Esophagus squamous epithelium (tissue), 4 donors: ENCODE measurements at regions not wholly inside any gene's neighbourhood (a gene's known extent, or its start where the extent isn't known, plus 50 kb on each side); places are given as distances from the start of the nearest gene placed in this dataset.

Experiments used
- POLR2A ChIP-seq, 4 donors: fragments of 450-650 bp; IDR thresholded peaks; one replicate each; pipeline ENCODE4 v1.6.1; 2017; ENCODE audit warnings: antibody characterized with exemption in 4 of 4, mild to moderate bottlenecking in 4 of 4, moderate library complexity in 3 of 4
- TF ChIP-seq, protein P1 (sequence below), 6 experiments: fragments of 450-650 bp in 4 of 6; fragments of 200-600 bp in 2 of 6; sonication (generic) in 2 of 6; IDR thresholded peaks; one replicate each; pipeline ENCODE4 v1.5.1; 2016 to 2019; ENCODE audit warnings: antibody characterized with exemption in 6 of 6, mild to moderate bottlenecking in 4 of 6, moderate library complexity in 4 of 6

DNA sequence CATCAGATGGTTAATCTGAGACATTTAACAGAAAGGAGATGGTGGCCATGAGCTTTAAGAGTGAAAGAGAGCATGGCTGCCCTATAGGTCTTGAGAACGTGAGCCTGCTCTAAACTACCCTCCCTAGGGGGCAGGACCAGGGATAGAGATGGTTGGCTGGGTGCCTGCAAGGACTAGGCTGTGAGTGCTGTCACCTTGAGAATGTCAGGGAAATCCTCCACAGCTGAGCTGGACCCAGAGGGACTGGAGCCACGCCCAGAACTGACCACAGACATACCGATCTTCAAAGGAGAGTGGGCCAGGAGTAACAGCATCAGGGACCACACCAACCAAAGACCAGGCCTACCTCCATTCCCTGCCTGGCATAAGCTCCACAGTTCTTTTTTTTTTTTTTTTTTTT, 53.6 kb upstream of the UBE2E1 start:
- TF ChIP-seq, protein P1, sequence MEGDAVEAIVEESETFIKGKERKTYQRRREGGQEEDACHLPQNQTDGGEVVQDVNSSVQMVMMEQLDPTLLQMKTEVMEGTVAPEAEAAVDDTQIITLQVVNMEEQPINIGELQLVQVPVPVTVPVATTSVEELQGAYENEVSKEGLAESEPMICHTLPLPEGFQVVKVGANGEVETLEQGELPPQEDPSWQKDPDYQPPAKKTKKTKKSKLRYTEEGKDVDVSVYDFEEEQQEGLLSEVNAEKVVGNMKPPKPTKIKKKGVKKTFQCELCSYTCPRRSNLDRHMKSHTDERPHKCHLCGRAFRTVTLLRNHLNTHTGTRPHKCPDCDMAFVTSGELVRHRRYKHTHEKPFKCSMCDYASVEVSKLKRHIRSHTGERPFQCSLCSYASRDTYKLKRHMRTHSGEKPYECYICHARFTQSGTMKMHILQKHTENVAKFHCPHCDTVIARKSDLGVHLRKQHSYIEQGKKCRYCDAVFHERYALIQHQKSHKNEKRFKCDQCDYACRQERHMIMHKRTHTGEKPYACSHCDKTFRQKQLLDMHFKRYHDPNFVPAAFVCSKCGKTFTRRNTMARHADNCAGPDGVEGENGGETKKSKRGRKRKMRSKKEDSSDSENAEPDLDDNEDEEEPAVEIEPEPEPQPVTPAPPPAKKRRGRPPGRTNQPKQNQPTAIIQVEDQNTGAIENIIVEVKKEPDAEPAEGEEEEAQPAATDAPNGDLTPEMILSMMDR (IDR thresholded peaks at IDR 0.05), result no peak
- TF ChIP-seq POLR2A (IDR thresholded peaks at IDR 0.05), result no peak
